ENCODE measurements at regions not wholly inside any gene's neighbourhood (a gene's known extent, or its start where the extent isn't known, plus 50 kb on each side); places are given as distances from the start of the nearest gene placed in this dataset.

GRCh38 chr15:39058351-39059131 is 493.9 kb upstream of the RASGRP1 start:
- H3K36me3 ChIP-seq (ENCODE audit: control insufficient read depth in 2 of 3, insufficient read depth in 3 of 3, low read length in 3 of 3): no peaks in the 10 kb centered on the region
- DNase-seq: no peak

GRCh38 chr15:39059917-39060316 is 495.3 kb upstream of the RASGRP1 start:
- ChIA-PET POLR2A (no interaction called here), CTCF (no interaction called here)
- intact Hi-C loops (cut with micrococcal nuclease): no loop called here
- Histone ChIP-seq H3K36me3 (ENCODE audit: control insufficient read depth in 2 of 3, insufficient read depth in 3 of 3, low read length in 3 of 3) (no peaks in the 10 kb centered on the region), H3K4me3 (ENCODE audit: low read length) (no peak overlapping the region), H3K27me3 (ENCODE audit: control insufficient read depth in 2 of 2, insufficient read depth in 2 of 2, low read length in 2 of 2) (no peaks in the 10 kb centered on the region), H3K9me3 (ENCODE audit: control insufficient read depth in 2 of 3, low read length in 3 of 3) (no peaks in the 10 kb centered on the region), H3K27ac (ENCODE audit: low read depth, low read length) (no peak overlapping the region), H3K4me1 (ENCODE audit: control insufficient read depth in 2 of 2, insufficient read depth in 2 of 2, low read length in 2 of 2) (no peaks in the 10 kb centered on the region)
- peaks cover 0 to 1% (median 0%) of the 10 kb centered on the region in 11 donors for H3K9me3 Mint-ChIP-seq
- H3K27me3 Mint-ChIP-seq: peaks cover 4 to 24% (median 15%) of the 10 kb centered on the region in 5 donors
- H3K4me1 Mint-ChIP-seq: no peaks in the 10 kb centered on the region
- DNase-seq: no peak
- ATAC-seq: no peak
- H3K4me3 Mint-ChIP-seq: no peak overlapping the region
- no peaks in the 10 kb centered on the region for H3K36me3 Mint-ChIP-seq
- H3K27ac Mint-ChIP-seq: no peak overlapping the region

More at GRCh38 chr15:39058351-39059131, 493.9 kb upstream of the RASGRP1 start:
- H3K27me3 Mint-ChIP-seq: peaks cover 4 to 29% (median 10%) of the 10 kb centered on the region in 5 donors
- Histone ChIP-seq H3K4me3 (ENCODE audit: low read length) (no peak overlapping the region), H3K27me3 (ENCODE audit: control insufficient read depth in 2 of 2, insufficient read depth in 2 of 2, low read length in 2 of 2) (no peaks in the 10 kb centered on the region), H3K27ac (ENCODE audit: low read depth, low read length) (no peak overlapping the region), H3K4me1 (ENCODE audit: control insufficient read depth in 2 of 2, insufficient read depth in 2 of 2, low read length in 2 of 2) (no peaks in the 10 kb centered on the region), H3K9me3 (ENCODE audit: control insufficient read depth in 2 of 3, low read length in 3 of 3) (no peaks in the 10 kb centered on the region)
- H3K36me3 Mint-ChIP-seq: no peaks in the 10 kb centered on the region
- H3K27ac Mint-ChIP-seq: no peak overlapping the region
- no peak for ATAC-seq
- ChIA-PET CTCF (no interaction called here), POLR2A (no interaction called here)
- no peak overlapping the region for H3K4me3 Mint-ChIP-seq
- H3K4me1 Mint-ChIP-seq: no peaks in the 10 kb centered on the region
- intact Hi-C loops (cut with micrococcal nuclease): no loop called here
- H3K9me3 Mint-ChIP-seq: peaks cover 0 to 3% (median 0%) of the 10 kb centered on the region in 11 donors

GRCh38 chr15:39061952-39062464 is 497.4 kb upstream of the RASGRP1 start:
- Histone ChIP-seq H3K9me3 (ENCODE audit: control insufficient read depth in 2 of 3, low read length in 3 of 3) (no peaks in the 10 kb centered on the region), H3K4me3 (ENCODE audit: low read length) (no peak overlapping the region), H3K4me1 (ENCODE audit: control insufficient read depth in 2 of 2, insufficient read depth in 2 of 2, low read length in 2 of 2) (no peaks in the 10 kb centered on the region), H3K36me3 (ENCODE audit: control insufficient read depth in 2 of 3, insufficient read depth in 3 of 3, low read length in 3 of 3) (no peaks in the 10 kb centered on the region), H3K27ac (ENCODE audit: low read depth, low read length) (no peak overlapping the region), H3K27me3 (ENCODE audit: control insufficient read depth in 2 of 2, insufficient read depth in 2 of 2, low read length in 2 of 2) (no peaks in the 10 kb centered on the region)
- CTCF ChIA-PET: no interaction called here
- intact Hi-C loops (cut with micrococcal nuclease): no loop called here
- Mint-ChIP-seq H3K36me3 (no peaks in the 10 kb centered on the region), H3K4me1 (peaks cover 0 to 1% (median 0%) of the 10 kb centered on the region in 7 donors), H3K27me3 (peaks cover 4 to 23% (median 11%) of the 10 kb centered on the region in 5 donors), H3K27ac (no peak overlapping the region), H3K4me3 (no peak overlapping the region), H3K9me3 (peaks cover 0 to 1% (median 0%) of the 10 kb centered on the region in 11 donors)
- DNase-seq (no peak), ATAC-seq (no peak)
- POLR2A ChIA-PET: no interaction called here

GRCh38 chr15:39066677-39067076 is 502.1 kb upstream of the RASGRP1 start:
- Mint-ChIP-seq H3K27ac (no peak overlapping the region), H3K9me3 (peaks cover 0 to 6% (median 0%) of the 10 kb centered on the region in 11 donors), H3K36me3 (no peaks in the 10 kb centered on the region), H3K4me3 (no peak overlapping the region), H3K4me1 (peaks cover 0 to 6% (median 0%) of the 10 kb centered on the region in 7 donors), H3K27me3 (peaks cover 3 to 39% (median 31%) of the 10 kb centered on the region in 5 donors)
- no peaks in the 10 kb centered on the region for H3K9me3 ChIP-seq (ENCODE audit: control insufficient read depth in 2 of 3, low read length in 3 of 3)
- no peaks in the 10 kb centered on the region for H3K4me1 ChIP-seq (ENCODE audit: control insufficient read depth in 2 of 2, insufficient read depth in 2 of 2, low read length in 2 of 2)
- intact Hi-C loops (cut with micrococcal nuclease): no loop called here
- ChIA-PET CTCF (no interaction called here), POLR2A (no interaction called here)
- H3K4me3 ChIP-seq (ENCODE audit: low read length): no peak overlapping the region
- no peak overlapping the region for H3K27ac ChIP-seq (ENCODE audit: low read depth, low read length)
- DNase-seq: no peak
- no peaks in the 10 kb centered on the region for H3K36me3 ChIP-seq (ENCODE audit: control insufficient read depth in 2 of 3, insufficient read depth in 3 of 3, low read length in 3 of 3)
- ATAC-seq: no peak
- H3K27me3 ChIP-seq (ENCODE audit: control insufficient read depth in 2 of 2, insufficient read depth in 2 of 2, low read length in 2 of 2): no peaks in the 10 kb centered on the region

GRCh38 chr15:39074341-39074985 is 506.4 kb upstream of the THBS1 start:
- ChIA-PET POLR2A (no interaction called here), CTCF (no interaction called here)
- no peak for DNase-seq
- Histone ChIP-seq H3K9me3 (ENCODE audit: control insufficient read depth in 2 of 3, low read length in 3 of 3) (no peaks in the 10 kb centered on the region), H3K27ac (ENCODE audit: low read depth, low read length) (no peak overlapping the region), H3K27me3 (ENCODE audit: control insufficient read depth in 2 of 2, insufficient read depth in 2 of 2, low read length in 2 of 2) (no peaks in the 10 kb centered on the region), H3K36me3 (ENCODE audit: control insufficient read depth in 2 of 3, insufficient read depth in 3 of 3, low read length in 3 of 3) (no peaks in the 10 kb centered on the region), H3K4me1 (ENCODE audit: control insufficient read depth in 2 of 2, insufficient read depth in 2 of 2, low read length in 2 of 2) (no peaks in the 10 kb centered on the region), H3K4me3 (ENCODE audit: low read length) (no peak overlapping the region)
- Mint-ChIP-seq H3K4me3 (peak overlapping the region in 1 of 10 donors; percentile 31), H3K36me3 (no peaks in the 10 kb centered on the region), H3K9me3 (peaks cover 0 to 6% (median 0%) of the 10 kb centered on the region in 11 donors), H3K4me1 (peaks cover 0 to 6% (median 0%) of the 10 kb centered on the region in 7 donors), H3K27ac (no peak overlapping the region), H3K27me3 (peaks cover 15 to 22% (median 22%) of the 10 kb centered on the region in 5 donors)
- ATAC-seq: no peak
- intact Hi-C loops (cut with micrococcal nuclease): no loop called here

GRCh38 chr15:39075311-39075710 is 505.6 kb upstream of the THBS1 start:
- Mint-ChIP-seq H3K36me3 (no peaks in the 10 kb centered on the region), H3K4me1 (peaks cover 0 to 3% (median 0%) of the 10 kb centered on the region in 7 donors), H3K27me3 (peaks cover 15 to 18% (median 17%) of the 10 kb centered on the region in 5 donors), H3K27ac (no peak overlapping the region), H3K4me3 (no peak overlapping the region), H3K9me3 (peaks cover 0 to 2% (median 0%) of the 10 kb centered on the region in 11 donors)
- no peaks in the 10 kb centered on the region for H3K36me3 ChIP-seq (ENCODE audit: control insufficient read depth in 2 of 3, insufficient read depth in 3 of 3, low read length in 3 of 3)
- intact Hi-C loops (cut with micrococcal nuclease): no loop called here
- no peak for ATAC-seq
- no peaks in the 10 kb centered on the region for H3K27me3 ChIP-seq (ENCODE audit: control insufficient read depth in 2 of 2, insufficient read depth in 2 of 2, low read length in 2 of 2)
- no peaks in the 10 kb centered on the region for H3K9me3 ChIP-seq (ENCODE audit: control insufficient read depth in 2 of 3, low read length in 3 of 3)
- H3K4me3 ChIP-seq (ENCODE audit: low read length): no peak overlapping the region
- no peak overlapping the region for H3K27ac ChIP-seq (ENCODE audit: low read depth, low read length)
- H3K4me1 ChIP-seq (ENCODE audit: control insufficient read depth in 2 of 2, insufficient read depth in 2 of 2, low read length in 2 of 2): no peaks in the 10 kb centered on the region
- ChIA-PET CTCF (no interaction called here), POLR2A (no interaction called here)
- DNase-seq: no peak
